Prostate gland (tissue), 2 donors: ENCODE measurements at regions not wholly inside any gene's neighbourhood (a gene's known extent, or its start where the extent isn't known, plus 50 kb on each side); places are given as distances from the start of the nearest gene placed in this dataset.
"Not testable (repeated sequence)": the region's sequence is repeated elsewhere in the genome, so short reads cannot be mapped to it uniquely, and the experiment has no call there.

Experiments used
- DNase-seq: peaks from one replicate; pipeline ENCODE4 v3.0.0-alpha.2; 2019; ENCODE audit warnings: low spot score
- H3K27ac ChIP-seq, 2 donors: fragments of 200-600 bp; sonication (generic); 2 replicates each; pipeline ENCODE4 v1.5.1; 2017 to 2019
- H3K27me3 ChIP-seq: fragments of 200-600 bp; sonication (generic); replicated peaks from 2 replicates; pipeline ENCODE4 v1.5.1; 2019; ENCODE audit not compliant: insufficient read depth
- H3K36me3 ChIP-seq, 2 donors: fragments of 200-600 bp; sonication (generic); 1 replicate in 1 of 2; 2 replicates in 1 of 2; pipeline versions ENCODE4 v1.5.1 to v1.8.1; 2017 to 2019
- H3K4me1 ChIP-seq: fragments of 200-600 bp; sonication (generic); replicated peaks from 2 replicates; pipeline ENCODE4 v1.5.1; 2019
- H3K4me3 ChIP-seq, 2 donors: fragments of 200-600 bp; sonication (generic); 2 replicates each; pipeline ENCODE4 v1.5.1; 2017 to 2019
- H3K9me3 ChIP-seq: fragments of 200-600 bp; sonication (generic); 2 replicates; pipeline ENCODE4 v1.5.1; 2017
- CTCF ChIP-seq, 4 experiments: fragments of 200-600 bp in 2 of 4; fragments of 450-650 bp in 2 of 4; sonication (generic) in 2 of 4; IDR thresholded peaks; 1 replicate in 3 of 4; 2 replicates in 1 of 4; pipeline ENCODE4 v1.5.1; 2016 to 2019; ENCODE audit warnings: antibody characterized with exemption in 4 of 4, mild to moderate bottlenecking in 2 of 4, moderate library complexity in 2 of 4
- POLR2A ChIP-seq: fragments of 450-650 bp; IDR thresholded peaks from one replicate; pipeline ENCODE4 v1.6.1; 2016; ENCODE audit warnings: antibody characterized with exemption, mild to moderate bottlenecking
- POLR2AphosphoS5 ChIP-seq: sonication (generic); formaldehyde crosslinking; IDR thresholded peaks from one replicate; pipeline ENCODE4 v1.6.1; 2017; ENCODE audit warnings: antibody characterized with exemption
- WGBS: methylation state at CpG from one replicate; pipeline ENCODE4 v1.1.5; 2018; 5-methylcytosine and 5-hydroxymethylcytosine counted together
- intact Hi-C: fragments of 100-400 bp; cut with DNase I; formaldehyde crosslinking; loops from one replicate; pipeline ENCODE4 v1.14.2; 2022

GRCh38 chr3:196139281-196139680 lies 57.4 kb upstream of the TFRC start:
- intact Hi-C loops, result no loop called here
- no peaks in the 10 kb centered on the region for H3K9me3 ChIP-seq
- DNase-seq, result no peak
- H3K4me3 ChIP-seq, result no peak overlapping the region
- peaks cover 4% of the 10 kb centered on the region for H3K4me1 ChIP-seq
- 85% methylated on average over 7 of the region's 7 CpGs for WGBS
- TF ChIP-seq POLR2AphosphoS5, result no peak
- no peak for TF ChIP-seq POLR2A
- no peak for TF ChIP-seq CTCF (IDR thresholded peaks at IDR 0.05)
- H3K36me3 ChIP-seq, result no peaks in the 10 kb centered on the region
- no peaks in the 10 kb centered on the region for H3K27me3 ChIP-seq
- H3K27ac ChIP-seq, result peak overlapping the region; percentile 50 to 57

- TF ChIP-seq POLR2A (no peak), POLR2AphosphoS5 (peak; percentile 70), CTCF (IDR thresholded peaks at IDR 0.05) (no peak)
- H3K9me3 ChIP-seq, result no peaks in the 10 kb centered on the region
- no peaks in the 10 kb centered on the region for H3K36me3 ChIP-seq
- WGBS, result 28% methylated on average over 12 of the region's 12 CpGs
- peaks cover 4% of the 10 kb centered on the region for H3K4me1 ChIP-seq
- peak overlapping the region; percentile 50 to 57 for H3K27ac ChIP-seq
- no peak overlapping the region for H3K4me3 ChIP-seq
- intact Hi-C loops, result no loop called here
- DNase-seq, result peak; percentile 48
- H3K27me3 ChIP-seq, result no peaks in the 10 kb centered on the region
These were observed 56.8 kb upstream of the TFRC start for GRCh38 chr3:196138482-196139254.

GRCh38 chr3:196136640-196136989 lies 54.7 kb upstream of the TFRC start:
- H3K4me3 ChIP-seq, H3K4me1 ChIP-seq, DNase-seq, H3K36me3 ChIP-seq, H3K9me3 ChIP-seq, H3K27me3 ChIP-seq, intact Hi-C loops: not testable (repeated sequence)
- peak overlapping the region; percentile 68 to 77 for H3K27ac ChIP-seq
- WGBS, result 62% methylated on average over 9 of the region's 9 CpGs

- WGBS, result 52% methylated on average over 12 of the region's 12 CpGs
- no peak for TF ChIP-seq CTCF (IDR thresholded peaks at IDR 0.05)
- TF ChIP-seq POLR2AphosphoS5, result peak; percentile 90
- H3K4me3 ChIP-seq, result no peak overlapping the region
- no peaks in the 10 kb centered on the region for H3K27me3 ChIP-seq
- H3K36me3 ChIP-seq, result no peaks in the 10 kb centered on the region
- intact Hi-C loops, result no loop called here
- peaks cover 4% of the 10 kb centered on the region for H3K4me1 ChIP-seq
- DNase-seq, result peak; percentile 72
- peak overlapping the region; percentile 41 to 77 for H3K27ac ChIP-seq
- no peaks in the 10 kb centered on the region for H3K9me3 ChIP-seq
These were observed 54.1 kb upstream of the TFRC start for GRCh38 chr3:196135693-196136639.

GRCh38 chr3:196134691-196135090 lies 52.8 kb upstream of the TFRC start:
- TF ChIP-seq POLR2AphosphoS5 (no peak), CTCF (IDR thresholded peaks at IDR 0.05) (no peak), POLR2A (no peak)
- no peak overlapping the region for H3K4me3 ChIP-seq
- no peaks in the 10 kb centered on the region for H3K36me3 ChIP-seq
- H3K27ac ChIP-seq, result no peak overlapping the region
- no peaks in the 10 kb centered on the region for H3K27me3 ChIP-seq
- H3K4me1 ChIP-seq, result peaks cover 4% of the 10 kb centered on the region
- WGBS, result 93% methylated on average over 7 of the region's 7 CpGs
- DNase-seq, result no peak
- H3K9me3 ChIP-seq, result no peaks in the 10 kb centered on the region
- intact Hi-C loops, result no loop called here

- 94% methylated on average over 9 of the region's 9 CpGs for WGBS
- H3K9me3 ChIP-seq, H3K27me3 ChIP-seq, intact Hi-C loops, H3K4me3 ChIP-seq, DNase-seq, H3K27ac ChIP-seq, H3K4me1 ChIP-seq, H3K36me3 ChIP-seq: not testable (repeated sequence)
These were observed 52.0 kb upstream of the TFRC start for GRCh38 chr3:196133869-196134268.
